C4-2B (cell line): ENCODE measurements at regions not wholly inside any gene's neighbourhood (a gene's known extent, or its start where the extent isn't known, plus 50 kb on each side); places are given as distances from the start of the nearest gene placed in this dataset.

Experiments
- H3K27ac ChIP-seq: fragments of 450-650 bp; 2 replicates; pipeline ENCODE4 v1.5.1; 2017
- ZFX ChIP-seq: fragments of 450-650 bp; IDR thresholded peaks from 2 replicates; pipeline ENCODE4 v1.6.1; 2017
- TF ChIP-seq, protein P1 (sequence below): fragments of 450-650 bp; conservative IDR thresholded peaks from 2 replicates; pipeline ENCODE4 v1.5.1; 2017; ENCODE audit warnings: mild to moderate bottlenecking

DNA sequence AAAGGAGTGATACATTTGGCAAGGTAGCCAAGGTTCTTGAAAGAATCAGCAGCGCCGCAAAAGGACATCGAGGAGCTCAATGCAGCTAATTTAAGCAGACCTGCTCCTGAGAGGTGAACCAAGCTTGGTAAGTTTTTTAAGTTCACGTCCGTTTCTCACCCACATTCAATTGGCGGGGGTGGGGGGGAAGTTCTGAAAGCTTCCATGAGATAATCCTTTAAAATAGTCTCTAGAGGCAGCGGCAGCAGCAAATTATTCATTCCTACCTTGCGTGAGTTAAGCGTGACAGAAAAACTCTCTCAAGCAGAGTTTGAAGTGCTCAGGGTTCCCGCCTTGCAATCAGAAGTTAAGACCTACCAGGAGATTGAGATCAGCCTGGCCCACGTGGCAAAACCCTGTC lies 97.3 kb upstream of the NHSL1 start:
- no peak for TF ChIP-seq ZFX
- TF ChIP-seq, protein P1, sequence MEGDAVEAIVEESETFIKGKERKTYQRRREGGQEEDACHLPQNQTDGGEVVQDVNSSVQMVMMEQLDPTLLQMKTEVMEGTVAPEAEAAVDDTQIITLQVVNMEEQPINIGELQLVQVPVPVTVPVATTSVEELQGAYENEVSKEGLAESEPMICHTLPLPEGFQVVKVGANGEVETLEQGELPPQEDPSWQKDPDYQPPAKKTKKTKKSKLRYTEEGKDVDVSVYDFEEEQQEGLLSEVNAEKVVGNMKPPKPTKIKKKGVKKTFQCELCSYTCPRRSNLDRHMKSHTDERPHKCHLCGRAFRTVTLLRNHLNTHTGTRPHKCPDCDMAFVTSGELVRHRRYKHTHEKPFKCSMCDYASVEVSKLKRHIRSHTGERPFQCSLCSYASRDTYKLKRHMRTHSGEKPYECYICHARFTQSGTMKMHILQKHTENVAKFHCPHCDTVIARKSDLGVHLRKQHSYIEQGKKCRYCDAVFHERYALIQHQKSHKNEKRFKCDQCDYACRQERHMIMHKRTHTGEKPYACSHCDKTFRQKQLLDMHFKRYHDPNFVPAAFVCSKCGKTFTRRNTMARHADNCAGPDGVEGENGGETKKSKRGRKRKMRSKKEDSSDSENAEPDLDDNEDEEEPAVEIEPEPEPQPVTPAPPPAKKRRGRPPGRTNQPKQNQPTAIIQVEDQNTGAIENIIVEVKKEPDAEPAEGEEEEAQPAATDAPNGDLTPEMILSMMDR: no peak
- H3K27ac ChIP-seq: no peak overlapping the region

DNA sequence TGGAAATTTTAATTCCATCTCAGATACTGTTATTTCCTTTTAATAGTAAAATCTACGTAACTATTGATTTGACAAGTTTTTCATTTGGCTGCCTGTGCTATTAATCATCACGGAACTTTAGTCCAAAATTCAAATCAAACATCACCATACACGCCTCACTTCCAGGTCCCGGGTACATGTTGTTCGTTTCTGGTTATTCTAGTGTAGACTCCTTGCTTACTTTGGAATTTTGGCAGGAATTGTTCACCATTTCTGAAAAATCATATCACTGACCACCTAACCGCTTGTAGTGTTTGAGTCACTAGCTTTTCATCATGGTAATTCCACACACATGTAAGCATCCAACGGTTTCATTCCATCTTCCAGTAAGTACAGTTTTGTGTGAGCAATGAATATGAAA lies 98.0 kb upstream of the NHSL1 start:
- TF ChIP-seq ZFX: no peak
- TF ChIP-seq, protein P1: no peak
- H3K27ac ChIP-seq: no peak overlapping the region

DNA sequence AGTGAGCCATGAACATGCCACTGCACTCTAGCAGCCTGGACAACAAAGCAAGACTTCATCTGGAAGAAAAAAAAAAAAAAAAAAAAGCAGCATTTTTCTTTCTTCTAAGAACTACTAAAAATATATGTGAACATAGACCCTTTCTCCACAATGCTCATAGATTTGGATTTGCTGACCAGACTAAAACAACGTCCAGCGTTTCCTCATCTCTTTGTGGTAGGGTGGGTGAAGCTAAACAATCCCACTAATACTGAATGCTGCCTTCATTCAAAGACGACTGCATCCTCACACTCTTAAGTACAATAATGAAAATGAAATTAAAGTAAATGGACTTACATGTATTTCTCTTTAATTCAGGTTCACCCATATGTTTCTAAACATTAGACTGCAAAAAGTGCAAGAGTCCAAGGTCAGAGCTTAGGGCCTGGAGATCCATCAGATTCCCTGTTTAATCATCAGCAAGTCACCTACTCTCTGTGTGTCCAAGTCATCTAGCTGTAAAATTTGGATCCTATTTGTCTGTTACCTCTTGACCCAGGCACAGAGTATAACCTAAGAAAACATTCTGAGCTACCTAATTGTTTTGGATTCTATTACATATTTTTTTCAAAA lies 99.4 kb upstream of the NHSL1 start:
- no peak overlapping the region for H3K27ac ChIP-seq
- no peak for TF ChIP-seq ZFX
- TF ChIP-seq, protein P1: no peak

- no peak overlapping the region for H3K27ac ChIP-seq
- no peak for TF ChIP-seq ZFX
- TF ChIP-seq, protein P1: no peak
These were observed 101.0 kb upstream of the NHSL1 start for GRCh38 chr6:138600261-138600660.

DNA sequence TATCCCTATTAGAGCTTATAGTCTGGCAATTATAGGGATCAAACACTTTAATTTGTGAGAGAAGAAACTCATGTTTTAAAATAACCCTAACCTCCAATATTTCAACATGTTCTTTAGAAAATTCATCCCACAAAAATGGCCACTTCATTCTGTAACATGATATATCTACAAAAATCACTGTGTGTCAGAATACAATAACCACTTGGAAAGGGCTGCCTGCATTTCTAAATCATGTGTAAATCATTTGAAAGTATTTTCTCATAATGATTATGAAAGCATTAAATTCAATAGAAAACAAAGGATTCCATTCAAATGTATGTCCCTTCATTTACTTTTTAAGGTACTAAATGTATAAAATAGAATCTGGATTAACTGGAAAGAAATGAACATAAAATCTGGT lies 101.4 kb upstream of the NHSL1 start:
- TF ChIP-seq, protein P1: no peak
- no peak for TF ChIP-seq ZFX
- H3K27ac ChIP-seq: no peak overlapping the region

DNA sequence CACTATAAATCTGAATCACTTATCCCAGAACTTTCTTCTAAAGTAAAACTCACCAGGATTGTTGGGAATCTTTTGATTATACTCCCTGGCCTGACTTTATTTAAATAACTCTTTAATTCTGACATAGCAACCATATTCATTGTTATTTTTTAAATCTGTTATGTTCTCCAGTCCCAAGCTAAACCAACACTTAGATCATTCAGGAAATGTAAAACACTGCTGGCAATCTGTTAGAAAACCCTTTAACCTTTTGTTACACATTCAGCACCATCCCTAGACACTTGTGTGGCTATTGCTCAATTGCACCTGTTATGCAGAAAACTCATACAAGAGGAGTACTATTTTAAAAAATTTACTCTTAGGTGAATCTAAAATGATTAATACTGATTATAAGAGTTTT lies 101.8 kb upstream of the NHSL1 start:
- no peak overlapping the region for H3K27ac ChIP-seq
- TF ChIP-seq, protein P1: no peak
- no peak for TF ChIP-seq ZFX

GRCh38 chr6:138605958-138606357 lies 106.7 kb upstream of the NHSL1 start:
- TF ChIP-seq, protein P1: no peak
- no peak for TF ChIP-seq ZFX
- H3K27ac ChIP-seq: no peak overlapping the region
